Thymus (tissue), 11 donors: ENCODE measurements at regions not wholly inside any gene's neighbourhood (a gene's known extent, or its start where the extent isn't known, plus 50 kb on each side); places are given as distances from the start of the nearest gene placed in this dataset.

Experiments used
- DNase-seq, 9 donors: peaks; one replicate each; pipeline ENCODE4 v3.0.0-alpha.2; 2013; ENCODE audit warnings: low spot score in 9 of 9, low read depth in 6 of 9, missing footprints in 1 of 9
- H3K27ac ChIP-seq, 2 donors: one replicate each; pipeline ENCODE4 v1.5.1; 2013; ENCODE audit warnings: control low read depth in 1 of 2, low read depth in 1 of 2, low read length in 1 of 2, mild to moderate bottlenecking in 1 of 2, moderate library complexity in 1 of 2
- H3K27me3 ChIP-seq, 2 donors: one replicate each; pipeline ENCODE4 v1.5.1; 2013; ENCODE audit warnings: low read length in 1 of 2; ENCODE audit not compliant: control insufficient read depth in 2 of 2, insufficient read depth in 1 of 2
- H3K36me3 ChIP-seq, 2 donors: one replicate each; pipeline ENCODE4 v1.5.1; 2013; ENCODE audit warnings: low read length in 1 of 2, mild to moderate bottlenecking in 1 of 2, moderate library complexity in 1 of 2; ENCODE audit not compliant: control insufficient read depth in 2 of 2, insufficient read depth in 2 of 2
- H3K4me1 ChIP-seq, 2 donors: one replicate each; pipeline ENCODE4 v1.5.1; 2013; ENCODE audit warnings: low read length in 2 of 2; ENCODE audit not compliant: control insufficient read depth in 2 of 2, insufficient read depth in 2 of 2
- H3K4me3 ChIP-seq, 2 donors: one replicate each; pipeline ENCODE4 v1.5.1; 2013; ENCODE audit warnings: low read length in 2 of 2, control low read depth in 1 of 2, mild to moderate bottlenecking in 1 of 2
- H3K9me3 ChIP-seq, 2 donors: one replicate each; pipeline ENCODE4 v1.5.1; 2013; ENCODE audit warnings: low read length in 1 of 2, mild to moderate bottlenecking in 1 of 2; ENCODE audit not compliant: control insufficient read depth in 2 of 2, insufficient read depth in 1 of 2
- WGBS: extraction: QIAGEN DNeasy Blood & Tissue Kit; methylation state at CpG from one replicate; pipeline ENCODE4 v1.1.7; 2013; 5-methylcytosine and 5-hydroxymethylcytosine counted together
- donor health status: healthy.

DNA sequence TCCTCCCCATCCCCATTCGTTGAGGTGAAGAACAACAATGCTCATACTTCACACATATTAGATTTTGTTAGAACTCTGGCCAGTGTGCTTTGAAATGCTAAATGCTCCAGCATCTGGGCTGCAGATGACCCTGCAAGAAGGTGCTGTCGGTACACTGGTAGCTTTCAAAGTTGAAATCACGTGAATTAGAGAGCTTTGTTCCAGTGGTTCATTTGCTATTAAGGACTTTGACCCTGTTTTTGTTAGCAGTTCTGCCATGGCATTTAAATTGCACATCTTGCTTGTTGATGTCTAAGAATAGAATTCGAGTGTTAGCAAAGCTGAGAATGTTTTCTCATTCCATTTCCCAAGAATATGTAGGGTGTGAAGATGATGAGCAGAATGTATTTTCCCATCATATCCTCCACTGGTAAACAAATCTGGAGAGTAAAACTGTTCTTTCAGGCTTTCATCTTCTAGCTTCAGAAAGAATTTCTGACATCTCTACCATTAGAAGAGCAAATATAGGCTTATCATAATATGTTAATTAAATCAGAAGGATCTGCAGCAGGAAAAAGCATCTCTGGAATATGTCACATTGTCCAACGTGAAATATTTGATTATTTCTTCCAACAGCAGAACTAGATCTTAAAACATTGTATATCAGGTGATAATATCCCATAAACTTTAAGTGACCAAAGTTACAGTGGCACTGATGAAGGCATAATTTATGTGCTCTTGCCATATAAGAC, 98.8 kb upstream of the PDE3A start:
- no peak overlapping the region for H3K27ac ChIP-seq
- no peaks in the 10 kb centered on the region for H3K27me3 ChIP-seq
- no peaks in the 10 kb centered on the region for H3K36me3 ChIP-seq
- H3K9me3 ChIP-seq = no peaks in the 10 kb centered on the region
- H3K4me1 ChIP-seq = no peaks in the 10 kb centered on the region
- 87% methylated on average over 5 of the region's 5 CpGs for WGBS
- no peak for DNase-seq
- no peak overlapping the region for H3K4me3 ChIP-seq

DNA sequence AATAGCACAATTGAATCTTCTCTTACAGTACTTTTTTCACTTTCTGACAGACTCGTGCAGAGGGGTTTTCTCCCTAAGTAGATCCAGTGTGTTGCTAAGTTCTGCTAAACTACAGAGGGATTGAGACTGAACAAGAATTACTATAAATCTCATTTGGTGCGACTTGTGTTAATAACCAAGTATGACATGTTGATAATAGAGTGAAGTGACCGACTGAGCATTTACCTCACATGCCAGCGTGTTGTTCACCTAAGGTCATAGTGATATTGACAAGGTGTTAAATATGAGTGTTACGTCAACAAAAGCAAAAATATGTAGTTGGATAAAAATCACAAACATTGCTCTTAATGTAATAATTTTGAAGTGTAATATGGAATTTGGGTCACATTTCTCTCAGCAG, 97.8 kb upstream of the PDE3A start:
- no peak overlapping the region for H3K27ac ChIP-seq
- no peak for DNase-seq
- WGBS = 90% methylated on average over 5 of the region's 5 CpGs
- no peaks in the 10 kb centered on the region for H3K27me3 ChIP-seq
- H3K36me3 ChIP-seq = no peaks in the 10 kb centered on the region
- H3K4me1 ChIP-seq = no peaks in the 10 kb centered on the region
- H3K4me3 ChIP-seq = no peak overlapping the region
- no peaks in the 10 kb centered on the region for H3K9me3 ChIP-seq

DNA sequence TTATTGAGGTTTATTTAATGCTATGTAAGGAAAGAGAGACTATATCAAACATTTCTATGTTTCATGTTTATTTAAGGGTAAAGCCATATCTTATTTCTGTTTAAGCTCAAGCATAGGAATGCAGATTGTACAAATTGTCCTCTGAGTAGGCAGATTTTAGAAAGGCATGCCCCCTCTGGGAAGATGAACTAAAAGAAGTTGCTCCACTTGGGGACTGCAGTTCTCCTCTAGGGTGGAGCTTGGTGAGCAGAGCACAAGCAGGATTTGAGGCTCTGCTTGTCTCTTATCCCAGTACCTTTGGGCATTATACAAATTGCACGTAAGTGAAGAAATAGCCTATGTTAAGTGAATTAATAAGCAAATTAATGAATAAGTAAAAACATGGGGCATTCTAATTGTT, 96.2 kb upstream of the PDE3A start:
- Histone ChIP-seq H3K27me3 (no peaks in the 10 kb centered on the region), H3K27ac (no peak overlapping the region), H3K4me3 (no peak overlapping the region), H3K9me3 (no peaks in the 10 kb centered on the region), H3K4me1 (no peaks in the 10 kb centered on the region), H3K36me3 (no peaks in the 10 kb centered on the region)
- no peak for DNase-seq
- WGBS = 98% methylated on average over 1 of the region's 1 CpG

DNA sequence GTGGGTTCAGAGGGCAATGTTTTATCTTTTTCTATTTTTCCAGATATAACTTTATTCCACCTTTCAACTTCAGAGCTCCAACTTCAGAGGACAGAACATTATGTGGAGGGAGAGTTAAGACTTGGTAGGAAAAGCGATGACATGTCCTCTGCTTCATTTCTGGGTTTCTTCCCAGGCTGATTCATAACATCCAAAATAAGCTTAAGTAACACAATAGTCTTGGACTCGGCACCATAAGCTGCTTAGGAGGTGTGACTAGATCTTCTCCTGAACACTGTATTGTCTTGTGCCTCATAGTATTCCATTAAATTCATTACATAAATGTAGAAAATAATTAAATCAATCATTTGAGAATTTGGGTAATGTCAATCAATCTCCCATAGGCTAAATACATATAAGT, 95.5 kb upstream of the PDE3A start:
- H3K27ac ChIP-seq = no peak overlapping the region
- H3K4me3 ChIP-seq = no peak overlapping the region
- 95% methylated on average over 2 of the region's 2 CpGs for whole genome bisulfite sequencing
- H3K36me3 ChIP-seq = no peaks in the 10 kb centered on the region
- H3K27me3 ChIP-seq = no peaks in the 10 kb centered on the region
- no peak for DNase-seq
- H3K9me3 ChIP-seq = no peaks in the 10 kb centered on the region
- no peaks in the 10 kb centered on the region for H3K4me1 ChIP-seq

DNA sequence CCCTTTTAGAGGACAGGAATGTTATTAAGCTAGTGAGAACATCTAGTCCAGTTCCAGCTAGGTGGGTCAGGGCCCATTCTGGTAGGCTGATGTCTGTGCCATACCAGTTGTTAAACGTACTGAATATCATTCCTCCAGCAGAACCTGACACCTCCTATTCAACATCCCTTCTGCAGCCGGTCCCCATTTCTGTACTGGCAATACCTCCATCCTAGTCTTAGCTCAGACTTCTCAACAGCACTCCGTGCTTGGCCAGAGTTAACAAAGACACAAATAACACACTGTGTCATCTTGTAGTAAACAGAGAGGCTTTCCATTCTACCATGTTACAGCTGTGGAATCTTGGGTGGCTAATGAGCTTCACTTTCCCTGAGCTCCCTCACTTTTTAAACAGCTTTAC, 94.3 kb upstream of the PDE3A start:
- Histone ChIP-seq H3K27me3 (no peaks in the 10 kb centered on the region), H3K4me1 (no peaks in the 10 kb centered on the region), H3K27ac (no peak overlapping the region), H3K36me3 (no peaks in the 10 kb centered on the region), H3K4me3 (no peak overlapping the region), H3K9me3 (no peaks in the 10 kb centered on the region)
- no peak for DNase-seq
- WGBS = 91% methylated on average over 3 of the region's 3 CpGs

DNA sequence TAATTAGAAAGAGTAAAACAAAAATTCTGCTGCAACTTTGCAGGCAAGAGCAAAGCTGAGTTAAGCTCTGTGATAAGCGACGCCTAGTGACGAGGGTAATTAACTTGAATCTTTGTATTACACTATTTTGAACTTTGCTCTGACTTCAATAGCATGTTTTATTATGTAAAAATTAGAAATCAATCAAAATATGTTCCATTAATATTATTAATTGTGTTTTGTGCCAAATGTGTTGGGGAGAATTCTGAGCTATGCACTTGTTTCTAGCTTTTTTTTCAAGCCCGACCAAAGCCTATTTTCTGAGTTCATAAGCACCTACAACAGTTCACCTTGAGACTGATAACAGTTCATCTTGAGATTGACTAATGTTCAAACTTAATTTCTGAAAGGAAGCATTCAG, 90.1 kb upstream of the PDE3A start:
- H3K27ac ChIP-seq = no peak overlapping the region
- 96% methylated on average over 4 of the region's 4 CpGs for WGBS

GRCh38 chr12:20280515-20280914, 87.8 kb upstream of the PDE3A start:
- Histone ChIP-seq H3K27ac (no peak overlapping the region), H3K9me3 (no peaks in the 10 kb centered on the region), H3K4me1 (no peaks in the 10 kb centered on the region), H3K4me3 (no peak overlapping the region), H3K27me3 (no peaks in the 10 kb centered on the region), H3K36me3 (no peaks in the 10 kb centered on the region)
- no peak for DNase-seq
- WGBS = 82% methylated on average over 3 of the region's 3 CpGs

More for the DNA sequence above, 90.1 kb upstream of the PDE3A start:
- DNase-seq = no peak
- no peaks in the 10 kb centered on the region for H3K9me3 ChIP-seq
- no peak overlapping the region for H3K4me3 ChIP-seq
- no peaks in the 10 kb centered on the region for H3K36me3 ChIP-seq
- H3K4me1 ChIP-seq = no peaks in the 10 kb centered on the region
- H3K27me3 ChIP-seq = no peaks in the 10 kb centered on the region

DNA sequence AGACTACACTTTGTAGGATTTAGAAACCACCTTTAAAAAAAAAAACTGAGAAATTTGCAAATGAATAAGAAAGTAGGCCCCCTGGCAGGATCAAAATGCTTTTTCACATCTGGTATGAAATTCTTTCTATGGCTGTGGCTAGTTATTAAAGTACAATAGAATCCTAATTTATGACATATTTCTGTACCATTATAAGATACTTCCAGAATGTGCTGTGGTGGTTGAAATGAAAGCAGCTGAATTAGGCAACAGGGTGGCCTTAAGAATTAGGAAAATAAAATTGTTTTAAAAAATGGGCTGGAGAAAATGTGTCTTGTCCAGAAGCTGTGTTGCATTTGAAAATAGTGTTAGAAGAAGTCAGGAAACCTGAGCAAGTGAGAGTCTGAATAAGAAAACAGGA, 85.9 kb upstream of the PDE3A start:
- Histone ChIP-seq H3K36me3 (no peaks in the 10 kb centered on the region), H3K27me3 (no peaks in the 10 kb centered on the region), H3K4me3 (no peak overlapping the region), H3K27ac (no peak overlapping the region), H3K9me3 (no peaks in the 10 kb centered on the region), H3K4me1 (no peaks in the 10 kb centered on the region)
- DNase-seq = no peak

DNA sequence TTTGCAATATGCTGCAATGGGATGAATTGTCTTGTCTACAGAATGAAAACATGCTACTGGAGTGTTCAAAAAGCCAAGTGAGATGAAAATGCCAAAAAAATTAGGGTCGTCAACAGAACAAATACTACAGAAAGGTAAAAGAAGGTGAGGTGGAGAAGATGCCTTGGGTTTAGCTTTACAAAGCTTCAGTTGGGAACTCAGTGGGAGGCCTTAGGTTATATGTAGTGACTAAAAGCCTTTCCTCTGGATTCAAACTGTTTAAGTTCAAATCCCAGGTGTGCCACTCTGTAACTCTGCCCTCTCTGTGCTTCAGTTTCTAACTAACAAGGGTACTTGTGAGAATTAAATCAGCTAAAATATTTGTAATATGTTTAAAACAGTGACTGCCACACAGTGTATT, 84.9 kb upstream of the PDE3A start:
- H3K36me3 ChIP-seq = no peaks in the 10 kb centered on the region
- 97% methylated on average over 1 of the region's 1 CpG for WGBS
- no peaks in the 10 kb centered on the region for H3K27me3 ChIP-seq
- H3K4me1 ChIP-seq = no peaks in the 10 kb centered on the region
- H3K9me3 ChIP-seq = no peaks in the 10 kb centered on the region
- DNase-seq = no peak
- no peak overlapping the region for H3K4me3 ChIP-seq
- H3K27ac ChIP-seq = no peak overlapping the region

- Histone ChIP-seq H3K27ac (no peak overlapping the region), H3K27me3 (no peaks in the 10 kb centered on the region), H3K4me3 (no peak overlapping the region), H3K4me1 (no peaks in the 10 kb centered on the region), H3K9me3 (no peaks in the 10 kb centered on the region), H3K36me3 (no peaks in the 10 kb centered on the region)
- no peak for DNase-seq
- WGBS = 95% methylated on average over 1 of the region's 1 CpG
Observed at GRCh38 chr12:20289520-20289919, 78.8 kb upstream of the PDE3A start.
